Keratinocyte (primary cell): ENCODE measurements at regions not wholly inside any gene's neighbourhood (a gene's known extent, or its start where the extent isn't known, plus 50 kb on each side); places are given as distances from the start of the nearest gene placed in this dataset.

Experiments
- DNase-seq: peaks from one replicate; pipeline ENCODE4 v3.0.0-alpha.2; 2011; ENCODE audit warnings: low read depth, missing footprints, low spot score
- FAIRE-seq: peaks from 2 replicates; lab custom pipeline; 2011; peaks lifted over from hg19 to GRCh38; lab: Jason Lieb, UNC
- H2AFZ ChIP-seq: 2 replicates; pipeline ENCODE4 v1.6.0; 2012; ENCODE audit warnings: low read length, control low read depth, inconsistent platforms; ENCODE audit not compliant: control insufficient read depth
- H3K27ac ChIP-seq: 2 replicates; pipeline ENCODE4 v1.5.1; 2011; ENCODE audit warnings: low read length; ENCODE audit not compliant: control insufficient read depth, insufficient read depth
- H3K27me3 ChIP-seq: 3 replicates; pipeline ENCODE4 v1.6.0; 2011; ENCODE audit warnings: low read length; ENCODE audit not compliant: control insufficient read depth, insufficient read depth; ENCODE audit errors: extremely low read depth
- H3K36me3 ChIP-seq, 2 experiments: 2 replicates in 1 of 2; 3 replicates in 1 of 2; pipeline ENCODE4 v1.5.1; 2011; ENCODE audit warnings: low read length in 2 of 2, mild to moderate bottlenecking in 1 of 2; ENCODE audit not compliant: control insufficient read depth in 2 of 2, insufficient read depth in 2 of 2; ENCODE audit errors: extremely low read depth in 1 of 2
- H3K4me1 ChIP-seq: 3 replicates; pipeline ENCODE4 v1.5.1; 2011; ENCODE audit warnings: low read length; ENCODE audit not compliant: control insufficient read depth, insufficient read depth; ENCODE audit errors: extremely low read depth
- H3K4me2 ChIP-seq: 3 replicates; pipeline ENCODE4 v1.6.0; 2011; ENCODE audit warnings: low read depth, low read length; ENCODE audit not compliant: control insufficient read depth, insufficient read depth; ENCODE audit errors: extremely low read depth
- H3K4me3 ChIP-seq, 3 experiments: fragments of 200-600 bp in 1 of 3; sonication (generic) in 1 of 3; 2 replicates in 2 of 3; 3 replicates in 1 of 3; pipeline ENCODE4 v1.5.1; 2011 to 2016; ENCODE audit warnings: low read length in 3 of 3, mild to moderate bottlenecking in 3 of 3, control low read depth in 2 of 3, inconsistent platforms in 1 of 3, low read depth in 1 of 3, mixed read lengths in 1 of 3, mixed run types in 1 of 3, moderate library complexity in 1 of 3; ENCODE audit not compliant: control insufficient read depth in 2 of 3, insufficient read depth in 2 of 3; ENCODE audit errors: extremely low read depth in 1 of 3
- H3K79me2 ChIP-seq: 2 replicates; pipeline ENCODE4 v1.6.0; 2012; ENCODE audit warnings: low read length; ENCODE audit not compliant: control insufficient read depth, insufficient read depth
- H3K9ac ChIP-seq: 3 replicates; pipeline ENCODE4 v1.6.0; 2011; ENCODE audit warnings: low read length; ENCODE audit not compliant: control insufficient read depth, insufficient read depth; ENCODE audit errors: extremely low read depth
- H3K9me1 ChIP-seq: 3 replicates; pipeline ENCODE4 v1.6.0; 2011; ENCODE audit warnings: low read length; ENCODE audit not compliant: control insufficient read depth, insufficient read depth; ENCODE audit errors: extremely low read depth
- H3K9me3 ChIP-seq: 2 replicates; pipeline ENCODE4 v1.5.1; 2012; ENCODE audit warnings: low read depth, low read length; ENCODE audit not compliant: control insufficient read depth
- H4K20me1 ChIP-seq: 3 replicates; pipeline ENCODE4 v1.6.0; 2011; ENCODE audit warnings: low read length; ENCODE audit not compliant: control insufficient read depth, insufficient read depth; ENCODE audit errors: extremely low read depth
- CTCF ChIP-seq, 3 experiments: IDR thresholded peaks in 1 of 3; conservative IDR thresholded peaks in 1 of 3; optimal IDR thresholded peaks in 1 of 3; 2 replicates in 2 of 3; 3 replicates in 1 of 3; pipeline versions ENCODE3 to v1.5.1; 2011; ENCODE audit warnings: low read length in 3 of 3, mild to moderate bottlenecking in 3 of 3, moderate library complexity in 2 of 3, control low read depth in 1 of 3, inconsistent platforms in 1 of 3; ENCODE audit not compliant: insufficient read depth in 2 of 3; ENCODE audit errors: extremely low read depth in 1 of 3
- EZH2 ChIP-seq: IDR thresholded peaks from one replicate; pipeline ENCODE4 v1.6.1; 2012; ENCODE audit warnings: inconsistent platforms, mild to moderate bottlenecking, low read length, moderate library complexity
- dilution Hi-C: fragments of 300-500 bp; cut with MboI; formaldehyde crosslinking; loops from one replicate; pipeline ENCODE4 v1.7.0; 2020; ENCODE audit warnings: low sequenced_read_pairs; ENCODE audit not compliant: extremely low pct_ligation_motif_present

- Histone ChIP-seq H3K27ac (no peak overlapping the region), H3K4me2 (no peak overlapping the region), H3K79me2 (no peaks in the 10 kb centered on the region), H3K27me3 (no peaks in the 10 kb centered on the region), H4K20me1 (no peaks in the 10 kb centered on the region), H3K9me3 (no peaks in the 10 kb centered on the region), H3K9me1 (no peaks in the 10 kb centered on the region), H3K9ac (no peak overlapping the region), H3K4me1 (no peaks in the 10 kb centered on the region), H3K4me3 (no peak overlapping the region), H2AFZ (no peak overlapping the region), H3K36me3 (no peaks in the 10 kb centered on the region)
- DNase-seq = no peak
- no peak for FAIRE-seq
- TF ChIP-seq CTCF (optimal IDR thresholded peaks at IDR 0.05 in 1 of 3, IDR thresholded peaks at IDR 0.05 in 1 of 3, conservative IDR thresholded peaks at IDR 0.05 in 1 of 3; ENCODE audit: extremely low read depth in 1 of 3, insufficient read depth in 2 of 3, low read length in 3 of 3) = no peak
- no peak for TF ChIP-seq EZH2
- dilution Hi-C loops = no loop called here
Observed at GRCh38 chr4:110310795-110311194, 112.4 kb upstream of the ELOVL6 start.

DNA sequence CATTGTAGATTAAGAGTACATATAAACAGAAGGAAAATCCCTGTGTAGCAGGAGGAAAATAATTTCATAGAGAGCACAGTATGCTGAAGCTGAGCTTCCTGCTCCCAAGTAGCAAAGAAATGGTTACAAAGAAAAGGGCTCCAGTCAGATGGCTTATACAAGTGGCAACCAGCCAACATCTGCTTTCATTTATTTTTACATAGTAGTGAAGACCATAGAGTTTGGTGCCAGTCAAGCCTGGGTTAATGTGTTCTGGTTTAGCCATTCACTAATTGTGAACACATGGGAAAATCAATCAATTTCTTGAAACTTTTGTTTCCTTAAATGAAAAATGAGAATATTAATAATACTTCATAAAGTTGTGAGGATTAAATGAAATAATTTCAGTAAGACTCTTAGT is 111.3 kb upstream of the ELOVL6 start:
- no peak for FAIRE-seq
- H3K9ac ChIP-seq = no peak overlapping the region

More for the DNA sequence above, 111.3 kb upstream of the ELOVL6 start:
- Histone ChIP-seq H3K27ac (no peak overlapping the region), H3K9me3 (no peaks in the 10 kb centered on the region), H3K9me1 (no peaks in the 10 kb centered on the region), H3K36me3 (no peaks in the 10 kb centered on the region), H3K4me3 (no peak overlapping the region), H3K4me2 (no peak overlapping the region), H3K79me2 (no peaks in the 10 kb centered on the region), H2AFZ (no peak overlapping the region), H4K20me1 (no peaks in the 10 kb centered on the region), H3K4me1 (no peaks in the 10 kb centered on the region), H3K27me3 (no peaks in the 10 kb centered on the region)
- DNase-seq = no peak
- TF ChIP-seq EZH2 (no peak), CTCF (optimal IDR thresholded peaks at IDR 0.05 in 1 of 3, IDR thresholded peaks at IDR 0.05 in 1 of 3, conservative IDR thresholded peaks at IDR 0.05 in 1 of 3; ENCODE audit: extremely low read depth in 1 of 3, insufficient read depth in 2 of 3, low read length in 3 of 3) (no peak)
- dilution Hi-C loops = no loop called here
